SU-DHL-6 (cell line): ENCODE measurements at regions not wholly inside any gene's neighbourhood (a gene's known extent, or its start where the extent isn't known, plus 50 kb on each side); places are given as distances from the start of the nearest gene placed in this dataset.

Experiments used
- EZH2phosphoT487 ChIP-seq: fragments of 200-600 bp; sonication (generic), shearing (Covaris generic); conservative IDR thresholded peaks from 2 replicates; pipeline ENCODE4 v1.6.1; 2018; ENCODE audit warnings: mild to moderate bottlenecking, antibody characterized with exemption, low read length, moderate library complexity, mixed read lengths
- TF ChIP-seq, protein P1 (sequence below): fragments of 200-600 bp; sonication (generic); IDR thresholded peaks from one replicate; pipeline ENCODE4 v1.5.1; 2017; ENCODE audit warnings: antibody characterized with exemption, mild to moderate bottlenecking, low read length, moderate library complexity; ENCODE audit not compliant: insufficient read depth, poor library complexity, severe bottlenecking

DNA sequence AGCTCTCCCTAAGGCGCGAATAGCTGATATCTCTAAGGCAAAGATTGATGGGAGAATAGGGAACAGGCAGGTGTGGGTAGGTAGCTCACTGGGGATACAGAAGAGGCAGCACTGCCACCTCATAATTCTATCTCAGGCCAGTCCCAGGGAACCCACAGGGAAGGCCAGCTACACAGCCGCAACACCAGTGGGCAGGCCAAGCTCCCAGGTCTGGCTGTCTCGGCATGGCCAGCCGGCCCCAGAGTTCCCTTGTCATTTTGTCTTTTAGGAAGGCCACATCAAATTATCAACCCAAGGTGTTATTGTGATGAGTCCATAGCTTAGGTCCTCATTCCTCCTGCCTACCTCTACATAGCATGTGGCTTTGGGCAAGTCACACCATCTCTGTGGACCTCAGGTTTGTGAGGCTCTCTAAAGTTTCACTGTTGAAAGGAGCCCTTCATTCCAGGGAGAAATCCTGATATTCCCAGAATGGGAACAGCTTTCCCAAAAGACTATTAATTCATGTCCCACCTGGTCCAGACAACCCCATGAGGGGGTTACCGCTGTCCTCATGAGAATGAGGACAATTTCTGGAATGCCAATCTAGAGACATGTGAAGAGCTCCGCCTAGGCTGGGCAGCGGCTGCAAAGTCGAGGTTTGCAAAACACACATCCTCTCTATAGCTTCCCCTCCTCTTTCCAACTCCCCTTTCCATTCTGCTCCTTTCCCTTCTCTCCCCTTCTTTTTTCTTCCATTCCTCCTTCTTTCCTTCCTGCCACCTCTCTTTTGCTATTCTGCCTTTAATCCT lies 287.1 kb upstream of the ID2 start:
- TF ChIP-seq, protein P1, sequence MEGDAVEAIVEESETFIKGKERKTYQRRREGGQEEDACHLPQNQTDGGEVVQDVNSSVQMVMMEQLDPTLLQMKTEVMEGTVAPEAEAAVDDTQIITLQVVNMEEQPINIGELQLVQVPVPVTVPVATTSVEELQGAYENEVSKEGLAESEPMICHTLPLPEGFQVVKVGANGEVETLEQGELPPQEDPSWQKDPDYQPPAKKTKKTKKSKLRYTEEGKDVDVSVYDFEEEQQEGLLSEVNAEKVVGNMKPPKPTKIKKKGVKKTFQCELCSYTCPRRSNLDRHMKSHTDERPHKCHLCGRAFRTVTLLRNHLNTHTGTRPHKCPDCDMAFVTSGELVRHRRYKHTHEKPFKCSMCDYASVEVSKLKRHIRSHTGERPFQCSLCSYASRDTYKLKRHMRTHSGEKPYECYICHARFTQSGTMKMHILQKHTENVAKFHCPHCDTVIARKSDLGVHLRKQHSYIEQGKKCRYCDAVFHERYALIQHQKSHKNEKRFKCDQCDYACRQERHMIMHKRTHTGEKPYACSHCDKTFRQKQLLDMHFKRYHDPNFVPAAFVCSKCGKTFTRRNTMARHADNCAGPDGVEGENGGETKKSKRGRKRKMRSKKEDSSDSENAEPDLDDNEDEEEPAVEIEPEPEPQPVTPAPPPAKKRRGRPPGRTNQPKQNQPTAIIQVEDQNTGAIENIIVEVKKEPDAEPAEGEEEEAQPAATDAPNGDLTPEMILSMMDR, result no peak
- TF ChIP-seq EZH2phosphoT487, result no peak
